ENCODE measurements at regions not wholly inside any gene's neighbourhood (a gene's known extent, or its start where the extent isn't known, plus 50 kb on each side); places are given as distances from the start of the nearest gene placed in this dataset.

GRCh38 chr6:4624726-4625125 lies 151.5 kb upstream of the CDYL start:
- no peak overlapping the region for H3K27ac ChIP-seq (ENCODE audit: low read depth, low read length)
- no peaks in the 10 kb centered on the region for H3K4me1 ChIP-seq (ENCODE audit: control insufficient read depth in 3 of 3, insufficient read depth in 3 of 3, low read length in 3 of 3)
- no peak overlapping the region for H3K9ac ChIP-seq (ENCODE audit: low read depth in 1 of 3, low read length in 3 of 3)
- H3K36me3 ChIP-seq (ENCODE audit: control insufficient read depth in 3 of 3, insufficient read depth in 3 of 3, low read length in 3 of 3), result no peaks in the 10 kb centered on the region
- H3K9me3 ChIP-seq (ENCODE audit: control insufficient read depth in 3 of 3, low read length in 3 of 3), result peaks cover 0 to 3% (median 0%) of the 10 kb centered on the region in 3 donors
- no peak overlapping the region for H3K4me3 ChIP-seq (ENCODE audit: low read length in 3 of 3)
- no peaks in the 10 kb centered on the region for H3K27me3 ChIP-seq (ENCODE audit: control insufficient read depth in 3 of 3, insufficient read depth in 3 of 3, low read length in 3 of 3)

- Histone ChIP-seq H3K27ac (ENCODE audit: low read depth, low read length) (no peak overlapping the region), H3K36me3 (ENCODE audit: control insufficient read depth in 3 of 3, insufficient read depth in 3 of 3, low read length in 3 of 3) (no peaks in the 10 kb centered on the region), H3K4me1 (ENCODE audit: control insufficient read depth in 3 of 3, insufficient read depth in 3 of 3, low read length in 3 of 3) (no peaks in the 10 kb centered on the region)
These were observed 155.7 kb upstream of the CDYL start for GRCh38 chr6:4620284-4621151.

GRCh38 chr6:4616311-4616710 lies 159.9 kb upstream of the CDYL start:
- H3K27ac ChIP-seq (ENCODE audit: low read depth, low read length), result no peak overlapping the region

More at GRCh38 chr6:4620284-4621151, 155.7 kb upstream of the CDYL start:
- Histone ChIP-seq H3K9me3 (ENCODE audit: control insufficient read depth in 3 of 3, low read length in 3 of 3) (no peaks in the 10 kb centered on the region), H3K9ac (ENCODE audit: low read depth in 1 of 3, low read length in 3 of 3) (no peak overlapping the region), H3K27me3 (ENCODE audit: control insufficient read depth in 3 of 3, insufficient read depth in 3 of 3, low read length in 3 of 3) (no peaks in the 10 kb centered on the region), H3K4me3 (ENCODE audit: low read length in 3 of 3) (no peak overlapping the region)

GRCh38 chr6:4615891-4616290 lies 160.3 kb upstream of the CDYL start:
- Histone ChIP-seq H3K27me3 (ENCODE audit: control insufficient read depth in 3 of 3, insufficient read depth in 3 of 3, low read length in 3 of 3) (no peaks in the 10 kb centered on the region), H3K36me3 (ENCODE audit: control insufficient read depth in 3 of 3, insufficient read depth in 3 of 3, low read length in 3 of 3) (no peaks in the 10 kb centered on the region), H3K27ac (ENCODE audit: low read depth, low read length) (no peak overlapping the region), H3K9ac (ENCODE audit: low read depth in 1 of 3, low read length in 3 of 3) (no peak overlapping the region), H3K9me3 (ENCODE audit: control insufficient read depth in 3 of 3, low read length in 3 of 3) (no peaks in the 10 kb centered on the region), H3K4me3 (ENCODE audit: low read length in 3 of 3) (no peak overlapping the region), H3K4me1 (ENCODE audit: control insufficient read depth in 3 of 3, insufficient read depth in 3 of 3, low read length in 3 of 3) (peaks cover 6 to 12% (median 7%) of the 10 kb centered on the region in 3 donors)

More at GRCh38 chr6:4616311-4616710, 159.9 kb upstream of the CDYL start:
- Histone ChIP-seq H3K27me3 (ENCODE audit: control insufficient read depth in 3 of 3, insufficient read depth in 3 of 3, low read length in 3 of 3) (no peaks in the 10 kb centered on the region), H3K4me1 (ENCODE audit: control insufficient read depth in 3 of 3, insufficient read depth in 3 of 3, low read length in 3 of 3) (peaks cover 4 to 12% (median 7%) of the 10 kb centered on the region in 3 donors), H3K9me3 (ENCODE audit: control insufficient read depth in 3 of 3, low read length in 3 of 3) (no peaks in the 10 kb centered on the region), H3K9ac (ENCODE audit: low read depth in 1 of 3, low read length in 3 of 3) (no peak overlapping the region), H3K4me3 (ENCODE audit: low read length in 3 of 3) (no peak overlapping the region), H3K36me3 (ENCODE audit: control insufficient read depth in 3 of 3, insufficient read depth in 3 of 3, low read length in 3 of 3) (no peaks in the 10 kb centered on the region)

GRCh38 chr6:4615231-4615630 lies 161.0 kb upstream of the CDYL start:
- H3K9me3 ChIP-seq (ENCODE audit: control insufficient read depth in 3 of 3, low read length in 3 of 3), result no peaks in the 10 kb centered on the region
- H3K4me1 ChIP-seq (ENCODE audit: control insufficient read depth in 3 of 3, insufficient read depth in 3 of 3, low read length in 3 of 3), result peaks cover 11 to 16% (median 12%) of the 10 kb centered on the region in 3 donors

GRCh38 chr6:4614637-4615036 lies 161.6 kb upstream of the CDYL start:
- H3K9me3 ChIP-seq (ENCODE audit: control insufficient read depth in 3 of 3, low read length in 3 of 3), result no peaks in the 10 kb centered on the region
- H3K27me3 ChIP-seq (ENCODE audit: control insufficient read depth in 3 of 3, insufficient read depth in 3 of 3, low read length in 3 of 3), result no peaks in the 10 kb centered on the region
- H3K27ac ChIP-seq (ENCODE audit: low read depth, low read length), result no peak overlapping the region
- no peak overlapping the region for H3K4me3 ChIP-seq (ENCODE audit: low read length in 3 of 3)
- no peaks in the 10 kb centered on the region for H3K36me3 ChIP-seq (ENCODE audit: control insufficient read depth in 3 of 3, insufficient read depth in 3 of 3, low read length in 3 of 3)
- peaks cover 11 to 16% (median 12%) of the 10 kb centered on the region in 3 donors for H3K4me1 ChIP-seq (ENCODE audit: control insufficient read depth in 3 of 3, insufficient read depth in 3 of 3, low read length in 3 of 3)
- no peak overlapping the region for H3K9ac ChIP-seq (ENCODE audit: low read depth in 1 of 3, low read length in 3 of 3)

More at GRCh38 chr6:4615231-4615630, 161.0 kb upstream of the CDYL start:
- no peak overlapping the region for H3K27ac ChIP-seq (ENCODE audit: low read depth, low read length)
- no peak overlapping the region for H3K4me3 ChIP-seq (ENCODE audit: low read length in 3 of 3)
- H3K36me3 ChIP-seq (ENCODE audit: control insufficient read depth in 3 of 3, insufficient read depth in 3 of 3, low read length in 3 of 3), result no peaks in the 10 kb centered on the region
- no peak overlapping the region for H3K9ac ChIP-seq (ENCODE audit: low read depth in 1 of 3, low read length in 3 of 3)
- no peaks in the 10 kb centered on the region for H3K27me3 ChIP-seq (ENCODE audit: control insufficient read depth in 3 of 3, insufficient read depth in 3 of 3, low read length in 3 of 3)

GRCh38 chr6:4613795-4614194 lies 162.4 kb upstream of the CDYL start:
- H3K27me3 ChIP-seq (ENCODE audit: control insufficient read depth in 3 of 3, insufficient read depth in 3 of 3, low read length in 3 of 3), result no peaks in the 10 kb centered on the region
- no peak overlapping the region for H3K27ac ChIP-seq (ENCODE audit: low read depth, low read length)
- H3K9ac ChIP-seq (ENCODE audit: low read depth in 1 of 3, low read length in 3 of 3), result no peak overlapping the region
- no peak overlapping the region for H3K4me3 ChIP-seq (ENCODE audit: low read length in 3 of 3)
- no peaks in the 10 kb centered on the region for H3K9me3 ChIP-seq (ENCODE audit: control insufficient read depth in 3 of 3, low read length in 3 of 3)
- peaks cover 16 to 21% (median 17%) of the 10 kb centered on the region in 3 donors for H3K4me1 ChIP-seq (ENCODE audit: control insufficient read depth in 3 of 3, insufficient read depth in 3 of 3, low read length in 3 of 3)
- H3K36me3 ChIP-seq (ENCODE audit: control insufficient read depth in 3 of 3, insufficient read depth in 3 of 3, low read length in 3 of 3), result no peaks in the 10 kb centered on the region

GRCh38 chr6:4613381-4613780 lies 162.8 kb upstream of the CDYL start:
- Histone ChIP-seq H3K4me1 (ENCODE audit: control insufficient read depth in 3 of 3, insufficient read depth in 3 of 3, low read length in 3 of 3) (peaks cover 19 to 25% (median 22%) of the 10 kb centered on the region in 3 donors), H3K36me3 (ENCODE audit: control insufficient read depth in 3 of 3, insufficient read depth in 3 of 3, low read length in 3 of 3) (no peaks in the 10 kb centered on the region), H3K4me3 (ENCODE audit: low read length in 3 of 3) (no peak overlapping the region), H3K27ac (ENCODE audit: low read depth, low read length) (no peak overlapping the region), H3K9ac (ENCODE audit: low read depth in 1 of 3, low read length in 3 of 3) (no peak overlapping the region), H3K9me3 (ENCODE audit: control insufficient read depth in 3 of 3, low read length in 3 of 3) (no peaks in the 10 kb centered on the region), H3K27me3 (ENCODE audit: control insufficient read depth in 3 of 3, insufficient read depth in 3 of 3, low read length in 3 of 3) (no peaks in the 10 kb centered on the region)

GRCh38 chr6:4612636-4613171 lies 163.5 kb upstream of the CDYL start:
- no peaks in the 10 kb centered on the region for H3K9me3 ChIP-seq (ENCODE audit: control insufficient read depth in 3 of 3, low read length in 3 of 3)
- peaks cover 26 to 27% (median 27%) of the 10 kb centered on the region in 3 donors for H3K4me1 ChIP-seq (ENCODE audit: control insufficient read depth in 3 of 3, insufficient read depth in 3 of 3, low read length in 3 of 3)
- no peak overlapping the region for H3K4me3 ChIP-seq (ENCODE audit: low read length in 3 of 3)
- no peak overlapping the region for H3K27ac ChIP-seq (ENCODE audit: low read depth, low read length)
- H3K36me3 ChIP-seq (ENCODE audit: control insufficient read depth in 3 of 3, insufficient read depth in 3 of 3, low read length in 3 of 3), result no peaks in the 10 kb centered on the region
- H3K27me3 ChIP-seq (ENCODE audit: control insufficient read depth in 3 of 3, insufficient read depth in 3 of 3, low read length in 3 of 3), result no peaks in the 10 kb centered on the region
- no peak overlapping the region for H3K9ac ChIP-seq (ENCODE audit: low read depth in 1 of 3, low read length in 3 of 3)

- Histone ChIP-seq H3K9ac (ENCODE audit: low read depth in 1 of 3, low read length in 3 of 3) (no peak overlapping the region), H3K36me3 (ENCODE audit: control insufficient read depth in 3 of 3, insufficient read depth in 3 of 3, low read length in 3 of 3) (no peaks in the 10 kb centered on the region), H3K9me3 (ENCODE audit: control insufficient read depth in 3 of 3, low read length in 3 of 3) (no peaks in the 10 kb centered on the region), H3K4me3 (ENCODE audit: low read length in 3 of 3) (no peak overlapping the region), H3K27ac (ENCODE audit: low read depth, low read length) (no peak overlapping the region), H3K27me3 (ENCODE audit: control insufficient read depth in 3 of 3, insufficient read depth in 3 of 3, low read length in 3 of 3) (no peaks in the 10 kb centered on the region), H3K4me1 (ENCODE audit: control insufficient read depth in 3 of 3, insufficient read depth in 3 of 3, low read length in 3 of 3) (peaks cover 35 to 37% (median 37%) of the 10 kb centered on the region in 3 donors)
These were observed 164.6 kb upstream of the CDYL start for GRCh38 chr6:4611429-4612129.
